ENCODE measurements at regions not wholly inside any gene's neighbourhood (a gene's known extent, or its start where the extent isn't known, plus 50 kb on each side); places are given as distances from the start of the nearest gene placed in this dataset.

DNA sequence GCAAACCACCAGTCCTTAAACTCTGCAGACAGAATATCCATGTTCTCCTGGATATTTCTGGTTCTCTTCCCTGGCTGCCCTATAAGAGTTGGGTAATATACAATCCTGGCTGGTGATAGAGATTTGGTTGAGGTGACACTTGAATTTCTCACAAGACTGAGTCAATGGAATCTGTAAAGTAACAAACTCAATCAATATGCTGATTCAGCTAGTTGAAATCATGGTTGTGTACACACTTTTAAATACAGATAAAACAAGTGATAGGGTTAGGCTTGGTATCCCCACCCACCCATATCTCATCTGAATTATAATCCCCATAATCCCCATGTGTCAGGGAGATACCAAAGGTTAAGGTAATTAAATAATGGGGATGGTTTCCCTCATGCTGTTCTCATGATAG, 349.2 kb upstream of the MAD2L1 start:
- TF ChIP-seq, protein P1, sequence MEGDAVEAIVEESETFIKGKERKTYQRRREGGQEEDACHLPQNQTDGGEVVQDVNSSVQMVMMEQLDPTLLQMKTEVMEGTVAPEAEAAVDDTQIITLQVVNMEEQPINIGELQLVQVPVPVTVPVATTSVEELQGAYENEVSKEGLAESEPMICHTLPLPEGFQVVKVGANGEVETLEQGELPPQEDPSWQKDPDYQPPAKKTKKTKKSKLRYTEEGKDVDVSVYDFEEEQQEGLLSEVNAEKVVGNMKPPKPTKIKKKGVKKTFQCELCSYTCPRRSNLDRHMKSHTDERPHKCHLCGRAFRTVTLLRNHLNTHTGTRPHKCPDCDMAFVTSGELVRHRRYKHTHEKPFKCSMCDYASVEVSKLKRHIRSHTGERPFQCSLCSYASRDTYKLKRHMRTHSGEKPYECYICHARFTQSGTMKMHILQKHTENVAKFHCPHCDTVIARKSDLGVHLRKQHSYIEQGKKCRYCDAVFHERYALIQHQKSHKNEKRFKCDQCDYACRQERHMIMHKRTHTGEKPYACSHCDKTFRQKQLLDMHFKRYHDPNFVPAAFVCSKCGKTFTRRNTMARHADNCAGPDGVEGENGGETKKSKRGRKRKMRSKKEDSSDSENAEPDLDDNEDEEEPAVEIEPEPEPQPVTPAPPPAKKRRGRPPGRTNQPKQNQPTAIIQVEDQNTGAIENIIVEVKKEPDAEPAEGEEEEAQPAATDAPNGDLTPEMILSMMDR (IDR thresholded peaks at IDR 0.05; ENCODE audit: low read depth, low read length) = no peak
- H3K4me3 ChIP-seq (ENCODE audit: low read depth, low read length) = no peak overlapping the region

- no peak overlapping the region for H3K4me3 ChIP-seq (ENCODE audit: low read depth, low read length)
- TF ChIP-seq, protein P1 (IDR thresholded peaks at IDR 0.05; ENCODE audit: low read depth, low read length) = no peak
Measured at GRCh38 chr4:120406960-120407359, 340.3 kb upstream of the MAD2L1 start.

GRCh38 chr4:120403296-120403695, 336.6 kb upstream of the MAD2L1 start:
- TF ChIP-seq, protein P1 (IDR thresholded peaks at IDR 0.05; ENCODE audit: low read depth, low read length) = no peak
- H3K4me3 ChIP-seq (ENCODE audit: low read depth, low read length) = no peak overlapping the region

GRCh38 chr4:120400441-120400840, 333.8 kb upstream of the MAD2L1 start:
- TF ChIP-seq, protein P1 (IDR thresholded peaks at IDR 0.05; ENCODE audit: low read depth, low read length) = no peak
- H3K4me3 ChIP-seq (ENCODE audit: low read depth, low read length) = no peak overlapping the region

DNA sequence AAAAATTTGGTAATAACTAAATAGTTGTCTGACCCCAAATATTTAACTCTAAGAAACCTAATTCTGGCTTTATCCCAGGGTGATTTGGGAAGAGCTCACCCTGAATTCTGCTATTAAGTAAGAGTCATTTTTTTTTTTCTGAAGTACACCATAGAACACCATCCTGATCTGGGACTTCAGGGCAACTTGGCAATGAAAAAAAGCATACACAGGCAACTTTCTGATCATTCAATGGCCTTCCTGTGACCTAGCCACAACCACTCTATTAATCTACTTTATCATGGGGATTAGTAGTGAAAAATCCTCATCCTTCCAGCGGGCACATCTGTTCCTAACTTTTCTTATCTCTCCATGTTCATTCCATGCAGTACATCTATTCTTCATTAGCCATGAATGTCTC, 333.2 kb upstream of the MAD2L1 start:
- H3K4me3 ChIP-seq (ENCODE audit: low read depth, low read length) = no peak overlapping the region
- TF ChIP-seq, protein P1 (IDR thresholded peaks at IDR 0.05; ENCODE audit: low read depth, low read length) = no peak

DNA sequence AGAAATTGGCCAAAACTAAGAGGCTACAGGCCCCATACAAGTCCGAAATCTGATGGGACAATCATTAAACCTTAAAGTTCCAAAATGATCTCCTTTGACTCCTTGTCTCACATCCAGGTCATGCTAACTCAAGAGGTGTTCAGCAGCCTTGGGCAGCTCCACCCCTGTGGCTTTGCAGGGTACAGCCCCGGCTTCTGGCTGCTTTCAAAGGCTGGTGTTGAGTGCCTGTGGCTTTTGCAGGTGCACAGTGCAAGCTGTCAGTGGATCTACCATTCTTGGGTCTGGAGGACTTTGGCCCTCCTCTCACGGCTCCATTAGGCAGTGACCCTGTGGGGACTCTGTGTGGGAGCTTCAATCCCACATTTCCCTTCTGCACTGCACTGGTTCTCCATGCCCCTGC, 329.1 kb upstream of the MAD2L1 start:
- TF ChIP-seq, protein P1 (IDR thresholded peaks at IDR 0.05; ENCODE audit: low read depth, low read length) = no peak

GRCh38 chr4:120355881-120356280, 289.2 kb upstream of the MAD2L1 start:
- TF ChIP-seq, protein P1 (IDR thresholded peaks at IDR 0.05; ENCODE audit: low read depth, low read length) = no peak
- H3K4me3 ChIP-seq (ENCODE audit: low read depth, low read length) = no peak overlapping the region

More for the DNA sequence above, 329.1 kb upstream of the MAD2L1 start:
- H3K4me3 ChIP-seq (ENCODE audit: low read depth, low read length) = no peak overlapping the region
